HCT116 (cell line): ENCODE measurements at regions not wholly inside any gene's neighbourhood (a gene's known extent, or its start where the extent isn't known, plus 50 kb on each side); places are given as distances from the start of the nearest gene placed in this dataset.

ENCODE experiments used
- ATAC-seq: fragments of 200-7000 bp; cut with Tn5 transposase; 2 replicates; pipeline ENCODE4 v1.9.1; 2020; ENCODE audit warnings: mild to moderate bottlenecking, moderate library complexity
- BruUV-seq: library from RNA; stranded (reverse); fragments of 400-500 nt; replicated peaks from 2 replicates; lab custom pipeline; 2021; lab: Mats Ljungman, UMichigan
- CTCF ChIA-PET: fragments of 300-600 bp; sonication (Branson Sonifier 250); formaldehyde crosslinking; loops from one replicate; lab custom pipeline; 2021; ENCODE audit warnings: antibody characterized with exemption; lab: Charles Lee
- POLR2A ChIA-PET: fragments of 300-600, 350-600 bp; sonication (Branson Sonifier 250); formaldehyde crosslinking; loops from one replicate; lab custom pipeline; 2021; ENCODE audit warnings: antibody characterized with exemption; lab: Charles Lee
- RAD21 ChIA-PET, 2 experiments: fragments of 300-600 bp; sonication (Branson Sonifier 250); formaldehyde crosslinking; loops; one replicate each; lab custom pipeline; 2023; ENCODE audit warnings: low total read pairs in 2 of 2; ENCODE audit not compliant: uncharacterized antibody in 2 of 2, unreplicated experiment in 2 of 2, low non-redundant PET in 1 of 2; lab: Charles Lee
- DNase-seq: peaks from one replicate; pipeline ENCODE4 v3.0.0-alpha.2; 2010; ENCODE audit warnings: low read depth, low spot score
- H2AFZ ChIP-seq: fragments of 200-600 bp; shearing (Covaris generic), sonication (generic); 2 replicates; pipeline ENCODE4 v1.6.1; 2017; ENCODE audit warnings: low read depth, mixed run types, mixed read lengths, antibody characterized with exemption, low read length; ENCODE audit not compliant: poor library complexity, severe bottlenecking
- H3K27ac ChIP-seq: 2 replicates; pipeline ENCODE4 v1.5.1; 2012; ENCODE audit warnings: low read depth, low read length
- H3K27me3 ChIP-seq: fragments of 200-600 bp; sonication (generic); 2 replicates; pipeline ENCODE4 v1.6.1; 2016; ENCODE audit warnings: mixed run types, low read length, mixed read lengths; ENCODE audit not compliant: insufficient read depth
- H3K36me3 ChIP-seq, 2 experiments: fragments of 200-500 bp in 1 of 2; fragments of 200-600 bp in 1 of 2; sonication (Bioruptor generic) in 1 of 2; sonication (generic) in 1 of 2; 2 replicates each; pipeline versions ENCODE4 v1.5.1 to v1.6.1; 2014 to 2016; ENCODE audit warnings: low read length in 2 of 2, inconsistent platforms in 1 of 2, mixed read lengths in 1 of 2, mixed run types in 1 of 2; ENCODE audit not compliant: insufficient read depth in 2 of 2, control insufficient read depth in 1 of 2
- H3K4me1 ChIP-seq, 2 experiments: fragments of 200-600 bp in 1 of 2; sonication (generic) in 1 of 2; 2 replicates each; pipeline versions ENCODE4 v1.5.1 to v1.6.1; 2012 to 2017; ENCODE audit warnings: low read length in 2 of 2, inconsistent platforms in 1 of 2, mild to moderate bottlenecking in 1 of 2, mixed read lengths in 1 of 2, mixed run types in 1 of 2, moderate library complexity in 1 of 2; ENCODE audit not compliant: insufficient read depth in 2 of 2, control insufficient read depth in 1 of 2
- H3K4me2 ChIP-seq: fragments of 200-600 bp; sonication (generic); 2 replicates; pipeline ENCODE4 v1.6.1; 2017; ENCODE audit warnings: mixed run types, low read length, mixed read lengths
- H3K4me3 ChIP-seq, 2 experiments: fragments of 200-600 bp in 1 of 2; sonication (generic) in 1 of 2; replicated peaks in 1 of 2; 2 replicates each; pipeline ENCODE4 v1.5.1; 2011 to 2016; ENCODE audit warnings: low read length in 2 of 2, control low read depth in 1 of 2, low read depth in 1 of 2, mild to moderate bottlenecking in 1 of 2, mixed read lengths in 1 of 2, mixed run types in 1 of 2
- H3K79me2 ChIP-seq: fragments of 200-600 bp; sonication (generic); 2 replicates; pipeline ENCODE4 v1.6.1; 2017; ENCODE audit warnings: mild to moderate bottlenecking, mixed run types, low read length, moderate library complexity, mixed read lengths; ENCODE audit not compliant: insufficient read depth
- H3K9ac ChIP-seq: fragments of 200-600 bp; sonication (generic); 2 replicates; pipeline ENCODE4 v1.6.1; 2016; ENCODE audit warnings: low read length, mixed read lengths
- H3K9me2 ChIP-seq: fragments of 200-600 bp; sonication (generic), shearing (Covaris generic); 2 replicates; pipeline ENCODE4 v1.6.1; 2017; ENCODE audit warnings: mixed run types, mild to moderate bottlenecking, moderate library complexity; ENCODE audit not compliant: insufficient read depth
- H3K9me3 ChIP-seq, 2 experiments: fragments of 200-500 bp in 1 of 2; fragments of 200-600 bp in 1 of 2; sonication (Bioruptor generic) in 1 of 2; sonication (generic) in 1 of 2; 2 replicates each; pipeline ENCODE4 v1.6.1; 2014 to 2017; ENCODE audit warnings: low read length in 2 of 2, mixed read lengths in 2 of 2, inconsistent platforms in 1 of 2, low read depth in 1 of 2, mild to moderate bottlenecking in 1 of 2, mixed run types in 1 of 2, moderate library complexity in 1 of 2; ENCODE audit not compliant: control insufficient read depth in 1 of 2, insufficient read depth in 1 of 2
- H4K20me1 ChIP-seq: fragments of 200-600 bp; sonication (generic), shearing (Covaris generic); 2 replicates; pipeline ENCODE4 v1.6.1; 2017; ENCODE audit warnings: mixed run types, mild to moderate bottlenecking, moderate library complexity; ENCODE audit not compliant: insufficient read depth
- CBX3 ChIP-seq: IDR thresholded peaks from 2 replicates; pipeline ENCODE4 v1.6.1; 2012; ENCODE audit warnings: low read depth
- CEBPB ChIP-seq: IDR thresholded peaks from 2 replicates; pipeline ENCODE4 v1.6.1; 2012; ENCODE audit warnings: low read depth
- EGR1 ChIP-seq: IDR thresholded peaks from 2 replicates; pipeline ENCODE4 v1.6.1; 2012; ENCODE audit warnings: low read depth
- EZH2 ChIP-seq: fragments of 200-600 bp; sonication (generic); IDR thresholded peaks from 2 replicates; pipeline ENCODE4 v1.6.1; 2017; ENCODE audit warnings: antibody characterized with exemption, mixed run types
- EZH2phosphoT487 ChIP-seq: fragments of 200-600 bp; IDR thresholded peaks from 2 replicates; pipeline ENCODE4 v1.6.1; 2018; ENCODE audit warnings: antibody characterized with exemption, borderline replicate concordance
- FOSL1 ChIP-seq: IDR thresholded peaks from 2 replicates; pipeline ENCODE4 v1.6.1; 2012; ENCODE audit warnings: low read depth
- JUND ChIP-seq: IDR thresholded peaks from 2 replicates; pipeline ENCODE4 v1.6.1; 2012
- POLR2AphosphoS5 ChIP-seq: IDR thresholded peaks from 2 replicates; pipeline ENCODE4 v1.6.1; 2011; ENCODE audit warnings: mild to moderate bottlenecking, low read depth, low read length, moderate library complexity
- RAD21 ChIP-seq: IDR thresholded peaks from 2 replicates; pipeline ENCODE4 v1.6.1; 2012; ENCODE audit warnings: low read depth, mild to moderate bottlenecking
- SIN3A ChIP-seq: IDR thresholded peaks from 2 replicates; pipeline ENCODE4 v1.6.1; 2012; ENCODE audit warnings: low read depth
- SP1 ChIP-seq: IDR thresholded peaks from 2 replicates; pipeline ENCODE4 v1.6.1; 2012; ENCODE audit warnings: low read depth
- SRF ChIP-seq: IDR thresholded peaks from 2 replicates; pipeline ENCODE4 v1.6.1; 2012; ENCODE audit warnings: low read depth
- TCF7L2 ChIP-seq: IDR thresholded peaks from 2 replicates; pipeline ENCODE4 v1.7.0; 2011; ENCODE audit warnings: borderline replicate concordance, inconsistent platforms; ENCODE audit not compliant: insufficient read depth, insufficient read length; ENCODE audit errors: extremely low read depth
- YY1 ChIP-seq: IDR thresholded peaks from 2 replicates; pipeline ENCODE4 v1.6.1; 2011; ENCODE audit warnings: low read length, low read depth, moderate library complexity, mild to moderate bottlenecking; ENCODE audit not compliant: insufficient replicate concordance; ENCODE audit errors: extremely low read depth
- ZFX ChIP-seq: fragments of 450-650 bp; IDR thresholded peaks from 2 replicates; pipeline ENCODE4 v1.6.1; 2017
- intact Hi-C: fragments of 100-400 bp; cut with micrococcal nuclease; formaldehyde crosslinking; loops from 2 replicates; pipeline ENCODE4 v1.10.0; 2022
- TF ChIP-seq, protein P1 (sequence below): IDR thresholded peaks from 2 replicates; pipeline ENCODE4 v1.6.1; 2012
- TF ChIP-seq, protein P2 (sequence below), 3 experiments: fragments of 200-600 bp in 1 of 3; sonication (generic) in 1 of 3; IDR thresholded peaks in 2 of 3; conservative IDR thresholded peaks in 1 of 3; 2 replicates each; pipeline ENCODE4 v1.5.1; 2012 to 2017; ENCODE audit warnings: low read depth in 2 of 3, low read length in 2 of 3, antibody characterized with exemption in 1 of 3, borderline replicate concordance in 1 of 3, control low read depth in 1 of 3, mild to moderate bottlenecking in 1 of 3, mixed read lengths in 1 of 3, mixed run types in 1 of 3, moderate library complexity in 1 of 3; ENCODE audit not compliant: insufficient read depth in 1 of 3
- TF ChIP-seq, protein P3 (sequence below): IDR thresholded peaks from 2 replicates; pipeline ENCODE4 v1.6.1; 2012
- TF ChIP-seq, protein P4 (sequence below): IDR thresholded peaks from 2 replicates; pipeline ENCODE4 v1.6.1; 2012; ENCODE audit warnings: low read depth

DNA sequence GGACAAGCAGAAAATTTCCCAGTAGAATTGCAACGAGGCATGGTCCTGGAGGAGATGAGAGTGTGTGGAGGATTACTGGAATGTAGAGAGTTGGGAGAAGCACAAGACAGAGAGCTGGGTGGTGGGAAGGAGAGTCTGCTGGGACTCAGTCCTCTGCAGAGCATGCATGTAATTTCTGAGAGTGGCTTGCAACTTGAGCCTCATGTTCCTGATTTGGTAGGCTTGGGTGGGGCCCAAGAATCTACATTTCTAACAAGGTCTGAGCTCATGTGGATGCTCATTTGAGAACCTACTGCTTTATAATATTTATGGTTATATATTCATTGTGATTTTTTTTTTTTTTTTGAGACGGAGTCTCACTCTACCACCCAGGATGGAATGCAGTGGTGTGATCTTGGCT is 317.9 kb upstream of the COBL start:
- Histone ChIP-seq H3K4me1 (peaks cover 0 to 4% of the 10 kb centered on the region in 2 experiments; a peak in 1 of 4 replicates), H3K27me3 (no peaks in the 10 kb centered on the region; the same call in 1 of the 2 replicates), H3K27ac (no peak overlapping the region), H3K9me2 (no peaks in the 10 kb centered on the region), H3K4me2 (no peak overlapping the region), H3K79me2 (no peaks in the 10 kb centered on the region), H2AFZ (no peak overlapping the region), H3K9ac (no peak overlapping the region), H3K4me3 (no peak overlapping the region), H3K36me3 (no peaks in the 10 kb centered on the region), H3K9me3 (no peaks in the 10 kb centered on the region), H4K20me1 (no peaks in the 10 kb centered on the region)
- CTCF ChIA-PET, result no interaction called here
- intact Hi-C loops, result no loop called here
- DNase-seq (no peak), ATAC-seq (no peak)
- POLR2A ChIA-PET, result no interaction called here
- RAD21 ChIA-PET, result no interaction called here
- TF ChIP-seq JUND (no peak), ZFX (no peak), EZH2 (no peak), CEBPB (no peak), RAD21 (no peak), EGR1 (no peak), SIN3A (no peak), TCF7L2 (no peak), SP1 (no peak), YY1 (no peak), EZH2phosphoT487 (no peak), FOSL1 (no peak), POLR2AphosphoS5 (no peak), SRF (no peak), CBX3 (no peak)
- TF ChIP-seq, protein P1, sequence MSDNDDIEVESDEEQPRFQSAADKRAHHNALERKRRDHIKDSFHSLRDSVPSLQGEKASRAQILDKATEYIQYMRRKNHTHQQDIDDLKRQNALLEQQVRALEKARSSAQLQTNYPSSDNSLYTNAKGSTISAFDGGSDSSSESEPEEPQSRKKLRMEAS, result no peak
- TF ChIP-seq, protein P2, sequence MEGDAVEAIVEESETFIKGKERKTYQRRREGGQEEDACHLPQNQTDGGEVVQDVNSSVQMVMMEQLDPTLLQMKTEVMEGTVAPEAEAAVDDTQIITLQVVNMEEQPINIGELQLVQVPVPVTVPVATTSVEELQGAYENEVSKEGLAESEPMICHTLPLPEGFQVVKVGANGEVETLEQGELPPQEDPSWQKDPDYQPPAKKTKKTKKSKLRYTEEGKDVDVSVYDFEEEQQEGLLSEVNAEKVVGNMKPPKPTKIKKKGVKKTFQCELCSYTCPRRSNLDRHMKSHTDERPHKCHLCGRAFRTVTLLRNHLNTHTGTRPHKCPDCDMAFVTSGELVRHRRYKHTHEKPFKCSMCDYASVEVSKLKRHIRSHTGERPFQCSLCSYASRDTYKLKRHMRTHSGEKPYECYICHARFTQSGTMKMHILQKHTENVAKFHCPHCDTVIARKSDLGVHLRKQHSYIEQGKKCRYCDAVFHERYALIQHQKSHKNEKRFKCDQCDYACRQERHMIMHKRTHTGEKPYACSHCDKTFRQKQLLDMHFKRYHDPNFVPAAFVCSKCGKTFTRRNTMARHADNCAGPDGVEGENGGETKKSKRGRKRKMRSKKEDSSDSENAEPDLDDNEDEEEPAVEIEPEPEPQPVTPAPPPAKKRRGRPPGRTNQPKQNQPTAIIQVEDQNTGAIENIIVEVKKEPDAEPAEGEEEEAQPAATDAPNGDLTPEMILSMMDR (IDR thresholded peaks at IDR 0.05 in 2 of 3, conservative IDR thresholded peaks at IDR 0.05 in 1 of 3; ENCODE audit: borderline replicate concordance in 1 of 3, insufficient read depth in 1 of 3, low read depth in 2 of 3, low read length in 2 of 3), result no peak
- TF ChIP-seq, protein P3, sequence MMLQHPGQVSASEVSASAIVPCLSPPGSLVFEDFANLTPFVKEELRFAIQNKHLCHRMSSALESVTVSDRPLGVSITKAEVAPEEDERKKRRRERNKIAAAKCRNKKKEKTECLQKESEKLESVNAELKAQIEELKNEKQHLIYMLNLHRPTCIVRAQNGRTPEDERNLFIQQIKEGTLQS, result no peak
- TF ChIP-seq, protein P4, sequence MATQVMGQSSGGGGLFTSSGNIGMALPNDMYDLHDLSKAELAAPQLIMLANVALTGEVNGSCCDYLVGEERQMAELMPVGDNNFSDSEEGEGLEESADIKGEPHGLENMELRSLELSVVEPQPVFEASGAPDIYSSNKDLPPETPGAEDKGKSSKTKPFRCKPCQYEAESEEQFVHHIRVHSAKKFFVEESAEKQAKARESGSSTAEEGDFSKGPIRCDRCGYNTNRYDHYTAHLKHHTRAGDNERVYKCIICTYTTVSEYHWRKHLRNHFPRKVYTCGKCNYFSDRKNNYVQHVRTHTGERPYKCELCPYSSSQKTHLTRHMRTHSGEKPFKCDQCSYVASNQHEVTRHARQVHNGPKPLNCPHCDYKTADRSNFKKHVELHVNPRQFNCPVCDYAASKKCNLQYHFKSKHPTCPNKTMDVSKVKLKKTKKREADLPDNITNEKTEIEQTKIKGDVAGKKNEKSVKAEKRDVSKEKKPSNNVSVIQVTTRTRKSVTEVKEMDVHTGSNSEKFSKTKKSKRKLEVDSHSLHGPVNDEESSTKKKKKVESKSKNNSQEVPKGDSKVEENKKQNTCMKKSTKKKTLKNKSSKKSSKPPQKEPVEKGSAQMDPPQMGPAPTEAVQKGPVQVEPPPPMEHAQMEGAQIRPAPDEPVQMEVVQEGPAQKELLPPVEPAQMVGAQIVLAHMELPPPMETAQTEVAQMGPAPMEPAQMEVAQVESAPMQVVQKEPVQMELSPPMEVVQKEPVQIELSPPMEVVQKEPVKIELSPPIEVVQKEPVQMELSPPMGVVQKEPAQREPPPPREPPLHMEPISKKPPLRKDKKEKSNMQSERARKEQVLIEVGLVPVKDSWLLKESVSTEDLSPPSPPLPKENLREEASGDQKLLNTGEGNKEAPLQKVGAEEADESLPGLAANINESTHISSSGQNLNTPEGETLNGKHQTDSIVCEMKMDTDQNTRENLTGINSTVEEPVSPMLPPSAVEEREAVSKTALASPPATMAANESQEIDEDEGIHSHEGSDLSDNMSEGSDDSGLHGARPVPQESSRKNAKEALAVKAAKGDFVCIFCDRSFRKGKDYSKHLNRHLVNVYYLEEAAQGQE, result no peak
- no TSS peak for BruUV-seq
